PC-3 (cell line): ENCODE measurements at regions not wholly inside any gene's neighbourhood (a gene's known extent, or its start where the extent isn't known, plus 50 kb on each side); places are given as distances from the start of the nearest gene placed in this dataset.

Experiments used
- CTCF ChIP-seq: fragments of 300-600 bp; sonication (generic); conservative IDR thresholded peaks from 2 replicates; pipeline ENCODE4 v1.5.1; 2017; ENCODE audit warnings: antibody characterized with exemption, low read depth, mild to moderate bottlenecking, low read length
- EZH2phosphoT487 ChIP-seq: fragments of 300-600 bp; sonication (generic); IDR thresholded peaks from 2 replicates; pipeline ENCODE4 v1.6.1; 2018; ENCODE audit warnings: mild to moderate bottlenecking, antibody characterized with exemption, low read length, borderline replicate concordance

- TF ChIP-seq CTCF (no peak), EZH2phosphoT487 (no peak)
Measured at GRCh38 chr21:16794950-16795349, 717.9 kb upstream of the CXADR start.
